HepG2 (cell line): ENCODE measurements at regions not wholly inside any gene's neighbourhood (a gene's known extent, or its start where the extent isn't known, plus 50 kb on each side); places are given as distances from the start of the nearest gene placed in this dataset.

Experiments
- ATAC-seq: fragments of 200-7000 bp; cut with Tn5 transposase; 3 replicates; pipeline ENCODE4 v1.9.1; 2020; ENCODE audit warnings: mild to moderate bottlenecking, moderate library complexity
- BruUV-seq: library from RNA; stranded (reverse); fragments of 400-500 nt; replicated peaks from 2 replicates; lab custom pipeline; 2021; lab: Mats Ljungman, UMichigan
- CTCF ChIA-PET: fragments of 300-600 bp; formaldehyde crosslinking; extraction: SDS; loops from one replicate; lab custom pipeline; 2021; ENCODE audit warnings: low total read pairs, inconsistent platforms, low intra/inter-chr PET ratio; lab: Yijun Ruan, JAX
- POLR2A ChIA-PET: fragments of 350-600 bp; sonication (Branson Sonifier 250); formaldehyde crosslinking; loops from one replicate; lab custom pipeline; 2020; ENCODE audit warnings: antibody characterized with exemption, inconsistent platforms; lab: Yijun Ruan, JAX
- DNase-seq: peaks from one replicate; pipeline ENCODE4 v3.0.0-alpha.2; 2015; ENCODE audit warnings: low spot score
- FAIRE-seq: peaks from 3 replicates; lab custom pipeline; 2011; peaks lifted over from hg19 to GRCh38; lab: Jason Lieb, UNC
- H2AFZ ChIP-seq: one replicate; pipeline ENCODE4 v1.6.1; 2011; ENCODE audit warnings: low read length, inconsistent platforms
- H3K27ac ChIP-seq: fragments of 300-600 bp; 3 replicates; pipeline ENCODE4 v1.8.0; 2011; ENCODE audit warnings: mixed run types, mild to moderate bottlenecking, mixed read lengths, low read length, inconsistent platforms; ENCODE audit not compliant: insufficient read depth; ENCODE audit errors: extremely low read length
- H3K27me3 ChIP-seq, 2 experiments: fragments of 200-600 bp in 1 of 2; 2 replicates in 1 of 2; 3 replicates in 1 of 2; pipeline versions ENCODE4 v1.6.0 to v1.8.0; 2011; ENCODE audit warnings: low read length in 2 of 2, mild to moderate bottlenecking in 2 of 2, moderate library complexity in 2 of 2, inconsistent platforms in 1 of 2; ENCODE audit not compliant: insufficient read depth in 2 of 2, control insufficient read depth in 1 of 2
- H3K36me3 ChIP-seq, 2 experiments: fragments of 200-600 bp in 1 of 2; replicated peaks in 1 of 2; 2 replicates in 1 of 2; 3 replicates in 1 of 2; pipeline versions ENCODE4 v1.5.1 to v1.8.0; 2011; ENCODE audit warnings: low read length in 2 of 2, inconsistent platforms in 1 of 2; ENCODE audit not compliant: insufficient read depth in 2 of 2, control insufficient read depth in 1 of 2
- H3K4me1 ChIP-seq: 2 replicates; pipeline ENCODE4 v1.5.1; 2012; ENCODE audit warnings: low read length, inconsistent platforms; ENCODE audit not compliant: insufficient read depth
- H3K4me2 ChIP-seq: 2 replicates; pipeline ENCODE4 v1.6.0; 2011; ENCODE audit warnings: low read depth, low read length, inconsistent platforms
- H3K4me3 ChIP-seq, 3 experiments: fragments of 200-600 bp in 1 of 3; sonication (generic), shearing (Covaris generic) in 1 of 3; replicated peaks in 1 of 3; 2 replicates each; pipeline ENCODE4 v1.5.1; 2011 to 2016; ENCODE audit warnings: low read length in 3 of 3, inconsistent platforms in 2 of 3, low read depth in 2 of 3, mild to moderate bottlenecking in 2 of 3, control low read depth in 1 of 3, mixed read lengths in 1 of 3; ENCODE audit not compliant: insufficient read depth in 1 of 3
- H3K79me2 ChIP-seq: one replicate; pipeline ENCODE4 v1.6.1; 2011; ENCODE audit warnings: low read length, inconsistent platforms; ENCODE audit not compliant: insufficient read depth
- H3K9ac ChIP-seq: 2 replicates; pipeline ENCODE4 v1.6.0; 2011; ENCODE audit warnings: mild to moderate bottlenecking, low read depth, low read length, inconsistent platforms; ENCODE audit not compliant: insufficient read depth
- H3K9me3 ChIP-seq: 2 replicates; pipeline ENCODE4 v1.5.1; 2012; ENCODE audit warnings: mild to moderate bottlenecking, low read length
- H4K20me1 ChIP-seq: 2 replicates; pipeline ENCODE4 v1.6.0; 2011; ENCODE audit warnings: inconsistent platforms, mild to moderate bottlenecking, low read length, moderate library complexity; ENCODE audit not compliant: insufficient read depth
- CERS6 ChIP-seq: sonication (generic); formaldehyde crosslinking; IDR thresholded peaks from 2 replicates; pipeline ENCODE4 v1.5.0; 2020; ENCODE audit warnings: missing genetic modification reagents
- E2F2 ChIP-seq: sonication (generic); formaldehyde crosslinking; IDR thresholded peaks from 2 replicates; pipeline ENCODE4 v1.4.0; 2020; ENCODE audit warnings: missing genetic modification reagents, borderline replicate concordance
- EP300 ChIP-seq, 3 experiments: sonication (generic) in 1 of 3; formaldehyde crosslinking in 1 of 3; IDR thresholded peaks; 2 replicates each; pipeline versions ENCODE4 v1.5.1 to v1.6.1; 2011 to 2020; ENCODE audit warnings: low read depth in 2 of 3, low read length in 2 of 3, borderline replicate concordance in 1 of 3, improper control_type of control experiment in 1 of 3, mild to moderate bottlenecking in 1 of 3, missing genetic modification reagents in 1 of 3, moderate library complexity in 1 of 3
- TBX2 ChIP-seq: sonication (generic); formaldehyde crosslinking; IDR thresholded peaks from 2 replicates; pipeline ENCODE4 v1.5.0; 2020; ENCODE audit warnings: missing genetic modification reagents, mild to moderate bottlenecking, borderline replicate concordance
- ZNF431 ChIP-seq: sonication (generic); formaldehyde crosslinking; IDR thresholded peaks from 2 replicates; pipeline ENCODE4 v1.9.0; 2022; ENCODE audit warnings: missing genetic modification reagents, low read depth, mild to moderate bottlenecking, borderline replicate concordance
- ZNF503 ChIP-seq: sonication (generic); formaldehyde crosslinking; IDR thresholded peaks from 2 replicates; pipeline ENCODE4 v1.4.0; 2020; ENCODE audit warnings: missing genetic modification reagents
- ZNF616 ChIP-seq: sonication (generic); formaldehyde crosslinking; IDR thresholded peaks from 2 replicates; pipeline ENCODE4 v1.5.0; 2020; ENCODE audit warnings: low read depth, mild to moderate bottlenecking, missing genetic modification reagents
- ZNF619 ChIP-seq: sonication (generic); formaldehyde crosslinking; IDR thresholded peaks from 2 replicates; pipeline ENCODE4 v1.4.0; 2020; ENCODE audit warnings: mild to moderate bottlenecking, missing genetic modification reagents
- WGBS: methylation state at CpG from one replicate; pipeline ENCODE4 v1.1.6; 2017; ENCODE audit warnings: low lambda C conversion rate; 5-methylcytosine and 5-hydroxymethylcytosine counted together
- in situ Hi-C: cut with HindIII; loops from 2 replicates; pipeline ENCODE4 v1.10.0; 2017; ENCODE audit warnings: low pct_unique_long_range_greater_than_20kb; ENCODE audit not compliant: extremely low pct_ligation_motif_present
- intact Hi-C: fragments of 100-400 bp; cut with micrococcal nuclease; formaldehyde crosslinking; loops from one replicate; pipeline ENCODE4 v1.10.0; 2022; ENCODE audit not compliant: unreplicated experiment

GRCh38 chr4:123922847-123923246, 526.3 kb downstream of the SPRY1 start (continued):
- TF ChIP-seq E2F2 = no peak
- TF ChIP-seq, all 625 proteins: peak for 0

- WGBS = 84% methylated on average over 3 of the region's 3 CpGs
- Histone ChIP-seq H3K27ac (no peak overlapping the region), H3K36me3 (no peaks in the 10 kb centered on the region), H3K4me2 (no peak overlapping the region), H3K27me3 (no peaks in the 10 kb centered on the region), H4K20me1 (no peaks in the 10 kb centered on the region; the same call in 1 of the 2 replicates), H2AFZ (no peak overlapping the region), H3K9ac (no peak overlapping the region), H3K9me3 (no peaks in the 10 kb centered on the region), H3K4me3 (no peak overlapping the region), H3K4me1 (no peaks in the 10 kb centered on the region), H3K79me2 (no peaks in the 10 kb centered on the region)
- no TSS peak for BruUV-seq
- CTCF ChIA-PET = no interaction called here
- no peak for FAIRE-seq
- intact Hi-C loops (no loop called here), in situ Hi-C loops (no loop called here)
- DNase-seq = no peak
- TF ChIP-seq ZNF616 (CRISPR knock-in tag) = no peak
- no peak for TF ChIP-seq EP300 (IDR thresholded peaks at IDR 0.05; ENCODE audit: low read depth in 2 of 2, low read length in 2 of 2)
- no peak for TF ChIP-seq EP300 (CRISPR knock-in tag; IDR thresholded peaks at IDR 0.05; ENCODE audit: borderline replicate concordance)
- TF ChIP-seq TBX2 (CRISPR knock-in tag) = no peak
- TF ChIP-seq ZNF503 (CRISPR knock-in tag) = no peak
- TF ChIP-seq CERS6 = no peak
- TF ChIP-seq ZNF619 (CRISPR knock-in tag) = no peak
- TF ChIP-seq ZNF431 (CRISPR knock-in tag) = no peak
- POLR2A ChIA-PET = no interaction called here
- no peak for ATAC-seq
Measured at GRCh38 chr4:123924536-123924935, 527.9 kb downstream of the SPRY1 start.
